ENCODE measurements at regions not wholly inside any gene's neighbourhood (a gene's known extent, or its start where the extent isn't known, plus 50 kb on each side); places are given as distances from the start of the nearest gene placed in this dataset.

- no peak for DNase-seq (ENCODE audit: low read depth)
- no peak for TF ChIP-seq CTCF (IDR thresholded peaks at IDR 0.05; ENCODE audit: control insufficient read depth, insufficient read depth, low read depth, low read length, missing control alignments)
- H3K4me3 ChIP-seq (ENCODE audit: control insufficient read depth, low read depth, low read length), result no peak overlapping the region
Observed at GRCh38 chr10:52683776-52684175, 88.8 kb downstream of the MBL2 start.

GRCh38 chr10:52688899-52689298 lies 83.7 kb downstream of the MBL2 start:
- DNase-seq (ENCODE audit: low read depth), result no peak
- TF ChIP-seq CTCF (IDR thresholded peaks at IDR 0.05; ENCODE audit: control insufficient read depth, insufficient read depth, low read depth, low read length, missing control alignments), result no peak
- H3K4me3 ChIP-seq (ENCODE audit: control insufficient read depth, low read depth, low read length), result no peak overlapping the region

- H3K4me3 ChIP-seq (ENCODE audit: control insufficient read depth, low read depth, low read length), result no peak overlapping the region
- TF ChIP-seq CTCF (IDR thresholded peaks at IDR 0.05; ENCODE audit: control insufficient read depth, insufficient read depth, low read depth, low read length, missing control alignments), result no peak
Observed at GRCh38 chr10:52696232-52696631, 76.4 kb downstream of the MBL2 start.

GRCh38 chr10:52701647-52702046 lies 70.9 kb downstream of the MBL2 start:
- no peak for DNase-seq (ENCODE audit: low read depth)
- no peak overlapping the region for H3K4me3 ChIP-seq (ENCODE audit: control insufficient read depth, low read depth, low read length)
- TF ChIP-seq CTCF (IDR thresholded peaks at IDR 0.05; ENCODE audit: control insufficient read depth, insufficient read depth, low read depth, low read length, missing control alignments), result no peak

More at GRCh38 chr10:52696232-52696631, 76.4 kb downstream of the MBL2 start:
- no peak for DNase-seq (ENCODE audit: low read depth)

GRCh38 chr10:52703451-52703850 lies 69.1 kb downstream of the MBL2 start:
- no peak for DNase-seq (ENCODE audit: low read depth)
- no peak for TF ChIP-seq CTCF (IDR thresholded peaks at IDR 0.05; ENCODE audit: control insufficient read depth, insufficient read depth, low read depth, low read length, missing control alignments)
- no peak overlapping the region for H3K4me3 ChIP-seq (ENCODE audit: control insufficient read depth, low read depth, low read length)

- DNase-seq (ENCODE audit: low read depth), result no peak
- no peak for TF ChIP-seq CTCF (IDR thresholded peaks at IDR 0.05; ENCODE audit: control insufficient read depth, insufficient read depth, low read depth, low read length, missing control alignments)
- no peak overlapping the region for H3K4me3 ChIP-seq (ENCODE audit: control insufficient read depth, low read depth, low read length)
Observed at GRCh38 chr10:52703898-52704297, 68.7 kb downstream of the MBL2 start.
